ENCODE measurements at regions not wholly inside any gene's neighbourhood (a gene's known extent, or its start where the extent isn't known, plus 50 kb on each side); places are given as distances from the start of the nearest gene placed in this dataset.

DNA sequence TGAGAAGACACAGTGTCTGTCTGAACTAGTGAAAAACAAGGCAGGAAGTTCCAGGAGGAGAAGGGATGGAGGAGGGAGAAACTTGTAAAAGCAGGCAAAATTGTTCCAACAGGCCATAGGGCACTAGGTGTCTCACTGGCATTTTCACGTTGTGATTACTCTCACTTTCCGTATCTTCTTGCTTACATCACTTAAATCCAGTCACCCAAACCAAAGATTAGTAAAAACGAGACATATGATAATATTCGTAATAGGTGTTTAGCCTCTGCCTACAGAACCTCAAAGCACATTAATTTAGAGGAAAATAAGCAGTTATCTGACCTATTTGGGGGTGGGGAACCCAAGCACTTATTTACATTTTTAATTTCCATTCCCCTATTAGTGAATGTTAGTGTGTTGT, 78.3 kb downstream of the POU3F3 start:
- intact Hi-C loops (cut with DNase I): no loop called here
- WGBS, 2 donors: 66 to 71% methylated on average over 4 of the region's 4 CpGs

DNA sequence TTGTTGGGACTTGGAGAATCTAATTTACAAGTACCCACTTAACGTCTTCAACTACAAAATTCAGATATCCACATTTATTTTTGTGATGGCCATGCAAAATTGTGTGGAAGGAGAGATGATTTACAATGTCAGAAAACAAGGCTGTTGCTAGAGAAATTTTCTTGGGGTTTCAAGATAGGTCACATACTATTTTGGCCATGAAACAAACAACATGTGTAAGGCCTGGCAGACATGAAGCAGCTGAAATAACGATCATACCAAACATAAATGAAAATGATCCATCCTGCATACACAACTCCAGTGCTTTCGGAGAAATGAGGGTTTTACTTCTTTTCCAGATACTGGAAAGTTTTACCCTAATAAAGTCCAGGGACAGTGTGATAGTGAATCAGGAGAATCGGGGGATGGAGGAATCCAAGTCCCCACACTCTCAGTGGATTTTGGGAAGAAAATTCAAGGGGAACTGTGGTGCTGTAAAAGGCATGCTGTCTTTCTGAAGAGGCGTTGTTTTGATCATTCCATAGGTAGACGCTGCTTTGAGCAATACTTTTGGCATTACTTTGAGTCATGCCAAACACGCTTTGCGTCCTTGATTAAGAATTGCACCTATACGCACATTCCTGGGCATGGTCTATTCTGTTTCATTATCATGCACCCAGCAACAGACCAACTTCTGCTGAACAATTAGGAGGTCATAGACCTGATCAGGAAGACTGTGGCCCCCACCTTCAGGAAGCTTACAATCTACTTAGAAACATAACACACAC, 79.4 kb downstream of the POU3F3 start:
- TF ChIP-seq, protein P1, sequence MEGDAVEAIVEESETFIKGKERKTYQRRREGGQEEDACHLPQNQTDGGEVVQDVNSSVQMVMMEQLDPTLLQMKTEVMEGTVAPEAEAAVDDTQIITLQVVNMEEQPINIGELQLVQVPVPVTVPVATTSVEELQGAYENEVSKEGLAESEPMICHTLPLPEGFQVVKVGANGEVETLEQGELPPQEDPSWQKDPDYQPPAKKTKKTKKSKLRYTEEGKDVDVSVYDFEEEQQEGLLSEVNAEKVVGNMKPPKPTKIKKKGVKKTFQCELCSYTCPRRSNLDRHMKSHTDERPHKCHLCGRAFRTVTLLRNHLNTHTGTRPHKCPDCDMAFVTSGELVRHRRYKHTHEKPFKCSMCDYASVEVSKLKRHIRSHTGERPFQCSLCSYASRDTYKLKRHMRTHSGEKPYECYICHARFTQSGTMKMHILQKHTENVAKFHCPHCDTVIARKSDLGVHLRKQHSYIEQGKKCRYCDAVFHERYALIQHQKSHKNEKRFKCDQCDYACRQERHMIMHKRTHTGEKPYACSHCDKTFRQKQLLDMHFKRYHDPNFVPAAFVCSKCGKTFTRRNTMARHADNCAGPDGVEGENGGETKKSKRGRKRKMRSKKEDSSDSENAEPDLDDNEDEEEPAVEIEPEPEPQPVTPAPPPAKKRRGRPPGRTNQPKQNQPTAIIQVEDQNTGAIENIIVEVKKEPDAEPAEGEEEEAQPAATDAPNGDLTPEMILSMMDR (IDR thresholded peaks at IDR 0.05): no peak
- intact Hi-C loops (cut with DNase I): no loop called here
- Histone ChIP-seq H3K27ac (no peak overlapping the region), H3K4me3 (no peak overlapping the region), H3K9me3 (no peaks in the 10 kb centered on the region), H3K27me3 (peaks cover 0 to 16% (median 6%) of the 10 kb centered on the region in 7 donors), H3K4me1 (no peaks in the 10 kb centered on the region), H3K36me3 (no peaks in the 10 kb centered on the region)
- DNase-seq (no peak), ATAC-seq (no peak)
- WGBS, 2 donors: 82 to 87% methylated on average over 9 of the region's 9 CpGs

More for the DNA sequence above, 78.3 kb downstream of the POU3F3 start:
- ATAC-seq: no peak
- no peak for DNase-seq
- no peak overlapping the region for H3K27ac ChIP-seq
- H3K9me3 ChIP-seq: no peaks in the 10 kb centered on the region
- no peaks in the 10 kb centered on the region for H3K4me1 ChIP-seq
- TF ChIP-seq, protein P1 (IDR thresholded peaks at IDR 0.05): no peak
- no peak overlapping the region for H3K4me3 ChIP-seq
- peaks cover 0 to 13% (median 6%) of the 10 kb centered on the region in 7 donors for H3K27me3 ChIP-seq
- no peaks in the 10 kb centered on the region for H3K36me3 ChIP-seq

- 55 to 63% methylated on average over 4 of the region's 4 CpGs for WGBS, 2 donors
- Histone ChIP-seq H3K36me3 (no peaks in the 10 kb centered on the region), H3K27ac (no peak overlapping the region), H3K4me3 (no peak overlapping the region), H3K9me3 (no peaks in the 10 kb centered on the region), H3K4me1 (no peaks in the 10 kb centered on the region), H3K27me3 (peaks cover 0 to 19% (median 6%) of the 10 kb centered on the region in 7 donors)
- intact Hi-C loops (cut with DNase I): no loop called here
- DNase-seq: no peak
- no peak for ATAC-seq
- TF ChIP-seq, protein P1 (IDR thresholded peaks at IDR 0.05): no peak
Observed at GRCh38 chr2:104936527-104936926, 82.6 kb downstream of the POU3F3 start.

- Histone ChIP-seq H3K4me3 (no peak overlapping the region), H3K9me3 (no peaks in the 10 kb centered on the region), H3K27ac (no peak overlapping the region), H3K36me3 (no peaks in the 10 kb centered on the region), H3K4me1 (no peaks in the 10 kb centered on the region), H3K27me3 (peaks cover 0 to 31% (median 8%) of the 10 kb centered on the region in 7 donors)
- 70 to 71% methylated on average over 10 of the region's 10 CpGs for WGBS, 2 donors
- intact Hi-C loops (cut with DNase I): no loop called here
- no peak for ATAC-seq
- TF ChIP-seq, protein P1 (IDR thresholded peaks at IDR 0.05): no peak
- no peak for DNase-seq
Observed at GRCh38 chr2:104938231-104938941, 84.5 kb downstream of the POU3F3 start.
